ENCODE measurements at regions not wholly inside any gene's neighbourhood (a gene's known extent, or its start where the extent isn't known, plus 50 kb on each side); places are given as distances from the start of the nearest gene placed in this dataset.
"Not testable (repeated sequence)": the region's sequence is repeated elsewhere in the genome, so short reads cannot be mapped to it uniquely, and the experiment has no call there.

DNA sequence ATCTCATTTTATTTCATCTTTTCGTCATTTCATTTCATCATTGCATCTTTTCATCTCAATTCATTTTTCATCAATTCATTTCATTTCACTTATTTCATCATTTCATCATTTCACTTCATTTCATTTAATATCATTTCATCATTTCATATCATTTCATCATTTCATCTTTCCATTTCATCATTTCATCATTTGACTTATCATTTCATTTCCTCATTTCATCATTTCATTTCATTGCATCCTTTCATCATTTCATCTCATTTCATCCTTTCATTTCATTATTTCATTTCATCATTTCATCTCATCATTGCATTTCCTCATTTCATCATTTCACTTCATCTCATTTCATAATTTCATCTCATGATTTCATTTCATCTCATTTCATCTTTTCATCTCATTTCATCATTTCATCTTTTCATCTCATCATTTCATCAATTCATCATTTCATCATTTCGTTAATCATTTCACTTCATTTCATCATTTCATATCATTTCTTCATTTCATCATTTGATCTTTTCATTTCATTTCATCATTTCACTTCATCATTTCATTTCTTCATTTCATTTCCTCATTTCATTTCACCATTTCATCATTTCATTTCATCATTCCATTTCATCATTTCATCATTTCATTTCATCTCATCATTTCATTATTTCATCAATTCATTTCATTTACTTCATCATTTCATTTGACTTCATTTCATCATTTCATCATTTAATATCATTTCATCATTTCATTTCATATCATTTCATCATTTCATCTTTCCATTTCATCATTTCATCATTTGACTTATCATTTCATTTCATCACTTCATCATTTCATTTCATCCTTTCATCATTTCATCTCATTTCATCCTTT, 176.2 kb downstream of the ZNF92 start:
- H3K36me3 Mint-ChIP-seq (ENCODE audit: low read depth); H3K4me1 Mint-ChIP-seq; H3K27ac Mint-ChIP-seq; H3K9me3 Mint-ChIP-seq; H3K4me3 Mint-ChIP-seq; H3K27me3 Mint-ChIP-seq (ENCODE audit: low read depth): not testable (repeated sequence)

DNA sequence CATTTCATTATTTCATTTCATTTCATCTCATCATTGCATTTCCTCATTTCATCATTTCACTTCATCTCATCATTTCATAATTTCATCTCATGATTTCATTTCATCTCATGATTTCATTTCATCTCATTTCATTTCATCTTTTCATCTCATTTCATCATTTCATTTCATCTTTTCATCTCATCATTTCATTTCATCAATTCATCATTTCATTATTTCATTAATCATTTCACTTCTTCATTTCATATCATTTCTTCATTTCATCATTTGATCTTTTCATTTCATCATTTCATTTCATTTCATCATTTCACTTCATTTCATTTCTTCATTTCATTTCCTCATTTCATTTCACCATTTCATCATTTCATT, 176.8 kb downstream of the ZNF92 start:
- H3K27me3 Mint-ChIP-seq (ENCODE audit: low read depth); H3K27ac Mint-ChIP-seq; H3K36me3 Mint-ChIP-seq (ENCODE audit: low read depth); H3K4me3 Mint-ChIP-seq; H3K4me1 Mint-ChIP-seq; H3K9me3 Mint-ChIP-seq: not testable (repeated sequence)

DNA sequence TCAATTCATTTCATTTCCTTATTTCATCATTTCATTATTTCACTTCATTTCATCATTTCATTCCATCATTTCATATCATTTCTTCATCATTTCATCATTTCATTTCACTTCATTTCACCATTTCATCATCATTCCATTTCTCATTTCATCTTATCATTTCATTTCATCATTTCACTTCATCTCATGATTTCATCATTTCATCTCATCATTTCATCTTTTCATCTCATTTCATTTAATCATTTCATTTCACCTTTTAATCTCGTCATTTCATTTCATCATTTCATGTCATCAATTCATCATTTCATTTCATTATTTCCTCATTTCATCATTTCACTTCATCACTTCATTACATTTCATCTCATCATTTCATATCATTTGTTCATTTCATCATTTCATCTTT, 177.4 kb downstream of the ZNF92 start:
- H3K4me1 Mint-ChIP-seq; H3K4me3 Mint-ChIP-seq; H3K27me3 Mint-ChIP-seq (ENCODE audit: low read depth); H3K9me3 Mint-ChIP-seq; H3K27ac Mint-ChIP-seq; H3K36me3 Mint-ChIP-seq (ENCODE audit: low read depth): not testable (repeated sequence)

DNA sequence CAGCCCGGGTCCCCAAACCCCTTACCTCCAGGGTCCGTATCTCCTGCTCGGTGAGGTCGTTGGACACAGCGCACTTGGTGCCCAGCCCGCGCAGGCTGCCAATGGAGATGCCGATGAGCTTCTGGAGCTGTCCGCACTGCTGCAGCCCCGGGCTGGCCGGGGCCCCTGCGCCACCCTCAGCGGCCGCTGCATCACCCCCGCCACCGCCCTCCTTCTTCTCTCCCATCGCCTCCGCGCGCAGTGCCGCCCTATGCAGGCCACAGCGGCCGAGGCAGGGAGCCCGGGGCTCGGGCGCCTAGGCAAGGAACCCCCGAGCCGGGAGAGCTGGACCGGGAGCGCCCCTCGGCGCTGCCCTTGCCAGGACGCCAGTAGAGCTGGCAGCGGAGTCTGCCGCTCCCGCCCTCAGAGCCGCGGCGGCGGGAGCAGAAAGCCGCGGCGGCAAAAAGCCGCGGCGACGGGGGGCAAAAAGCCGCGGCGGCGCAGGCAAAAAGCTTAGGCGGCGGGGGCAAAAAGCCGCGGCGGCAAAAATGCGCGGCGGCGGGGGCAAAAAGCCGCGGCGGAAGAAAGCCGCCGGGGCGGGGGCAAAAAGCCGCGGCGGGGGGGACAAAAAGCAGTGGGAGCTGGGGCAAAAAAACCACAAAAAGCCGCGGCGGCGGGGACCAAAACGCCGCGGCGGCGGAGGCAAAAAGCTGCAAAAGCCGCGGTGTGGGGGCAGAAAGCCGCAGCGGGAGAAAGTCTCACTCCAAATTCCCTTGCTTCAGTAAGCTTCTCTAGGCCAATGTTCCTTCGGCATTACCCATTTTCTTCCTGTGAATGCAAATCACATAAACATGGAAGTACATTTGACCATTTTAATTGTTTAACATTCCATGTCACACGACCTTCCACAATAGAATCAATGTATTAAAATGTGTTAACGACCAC, 181.2 kb downstream of the ZNF92 start:
- H3K9me3 Mint-ChIP-seq = not testable (repeated sequence)

DNA sequence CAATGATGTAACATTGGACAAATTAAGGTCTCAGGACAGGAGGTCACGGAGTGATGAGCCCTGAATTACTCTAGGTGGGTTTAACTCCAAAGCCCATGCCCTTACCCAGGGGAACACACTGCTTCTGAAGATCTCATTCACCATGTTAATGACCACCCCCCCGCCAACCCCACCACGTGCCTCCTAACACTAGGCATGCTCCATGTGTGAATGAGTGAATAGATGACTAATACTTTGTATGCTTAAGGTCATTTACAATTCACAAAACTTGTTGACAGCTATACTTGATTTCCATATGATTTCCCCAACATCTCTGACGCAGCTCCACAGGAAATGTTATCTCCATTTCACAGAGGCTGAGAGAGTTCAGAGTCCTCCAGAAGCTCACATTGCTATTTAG, 184.9 kb downstream of the ZNF92 start:
- not testable (repeated sequence) for H3K9me3 Mint-ChIP-seq; H3K4me1 Mint-ChIP-seq; H3K27me3 Mint-ChIP-seq (ENCODE audit: low read depth); H3K27ac Mint-ChIP-seq; H3K36me3 Mint-ChIP-seq (ENCODE audit: low read depth); H3K4me3 Mint-ChIP-seq

More for the DNA sequence above, 181.2 kb downstream of the ZNF92 start:
- H3K27me3 Mint-ChIP-seq (ENCODE audit: low read depth); H3K4me1 Mint-ChIP-seq; H3K36me3 Mint-ChIP-seq (ENCODE audit: low read depth); H3K27ac Mint-ChIP-seq; H3K4me3 Mint-ChIP-seq: not testable (repeated sequence)

DNA sequence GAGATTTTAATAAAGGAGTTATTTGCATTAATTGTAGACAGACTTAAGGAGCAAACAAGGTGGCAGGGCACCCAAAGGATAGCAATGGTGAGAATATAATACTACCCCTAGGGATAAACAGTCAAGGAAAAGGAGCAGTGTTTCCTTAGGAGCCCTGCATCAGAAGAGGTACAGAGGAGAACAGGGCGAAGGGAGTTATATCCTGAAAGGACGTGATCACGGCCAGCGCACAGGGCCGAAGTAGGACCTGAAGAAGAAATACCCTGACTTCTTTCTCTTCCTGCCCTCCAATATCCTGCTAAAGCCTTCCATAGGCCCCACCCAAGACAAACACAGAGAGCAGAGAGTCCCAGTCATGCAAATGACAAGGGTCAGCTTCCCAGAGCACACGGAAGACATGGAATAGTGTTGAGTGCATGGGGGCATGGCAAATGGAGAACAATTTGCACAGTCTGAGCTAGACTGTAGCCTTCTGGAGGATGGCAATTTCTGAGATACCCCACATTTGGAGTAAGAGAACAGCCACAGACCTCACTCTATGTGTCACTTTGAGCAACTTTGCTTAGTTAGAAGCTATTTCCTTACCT, 188.2 kb downstream of the ZNF92 start:
- not testable (repeated sequence) for H3K4me3 Mint-ChIP-seq, H3K4me1 Mint-ChIP-seq

DNA sequence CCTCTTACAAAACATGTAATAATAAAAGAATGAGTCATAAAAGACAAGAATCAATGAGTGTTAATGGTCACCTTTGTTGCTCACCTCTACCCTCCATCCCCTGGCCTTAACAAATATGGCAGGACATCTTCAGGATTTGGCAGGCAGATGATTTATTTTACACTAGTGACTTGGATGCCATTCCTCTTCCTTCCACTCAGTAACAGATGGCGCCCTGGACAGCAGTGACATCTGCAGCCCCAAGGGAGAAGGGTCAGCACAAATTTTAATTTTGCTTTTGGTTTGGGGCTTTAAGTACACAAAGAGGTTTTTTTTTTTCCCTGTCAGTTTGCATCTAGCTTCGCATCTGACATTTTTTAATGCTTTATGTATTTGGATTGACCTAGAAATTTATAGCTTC, 188.9 kb downstream of the ZNF92 start:
- not testable (repeated sequence) for H3K27ac Mint-ChIP-seq; H3K27me3 Mint-ChIP-seq (ENCODE audit: low read depth); H3K9me3 Mint-ChIP-seq; H3K4me1 Mint-ChIP-seq; H3K36me3 Mint-ChIP-seq (ENCODE audit: low read depth); H3K4me3 Mint-ChIP-seq

More for the DNA sequence above, 188.2 kb downstream of the ZNF92 start:
- H3K9me3 Mint-ChIP-seq; H3K36me3 Mint-ChIP-seq (ENCODE audit: low read depth); H3K27me3 Mint-ChIP-seq (ENCODE audit: low read depth); H3K27ac Mint-ChIP-seq: not testable (repeated sequence)

DNA sequence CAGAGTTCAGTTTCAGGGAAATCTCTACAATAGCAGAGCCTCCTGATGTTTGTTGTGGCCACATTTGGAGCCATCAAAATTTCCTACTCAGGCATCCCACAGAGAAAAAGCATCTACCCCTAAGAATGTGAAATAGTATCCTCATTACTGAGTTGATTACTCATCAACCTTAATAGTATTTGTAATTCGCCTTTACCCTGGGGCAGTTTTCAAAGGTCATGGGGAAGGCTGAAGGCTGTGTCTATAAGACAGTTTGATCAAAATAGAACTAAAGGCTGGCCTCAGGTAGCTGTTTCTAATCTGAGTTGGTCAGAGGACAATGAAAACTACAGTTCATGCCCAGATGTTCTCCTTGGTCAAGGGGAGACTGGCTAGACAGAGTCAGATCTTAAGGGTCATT, 189.7 kb downstream of the ZNF92 start:
- not testable (repeated sequence) for H3K4me1 Mint-ChIP-seq; H3K27me3 Mint-ChIP-seq (ENCODE audit: low read depth); H3K4me3 Mint-ChIP-seq

DNA sequence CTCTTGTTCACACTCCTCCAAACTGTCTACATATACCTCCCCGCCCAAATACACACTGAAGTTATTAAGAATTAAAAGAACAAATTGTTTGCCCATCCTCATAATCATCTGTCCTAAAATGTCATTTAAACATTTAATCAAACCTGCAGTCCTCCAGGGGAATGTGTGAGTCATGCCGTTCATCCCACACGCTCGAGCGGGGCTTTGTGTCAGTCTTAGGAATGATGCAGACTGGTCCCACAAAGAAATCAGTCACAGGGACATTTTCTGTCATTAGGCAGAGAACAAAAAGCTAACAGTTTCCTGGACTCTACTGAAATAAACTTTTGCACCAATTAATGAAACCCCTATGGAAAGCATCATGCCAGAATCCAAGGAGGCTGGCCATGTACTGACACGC, 194.6 kb downstream of the ZNF92 start:
- H3K9me3 Mint-ChIP-seq; H3K27me3 Mint-ChIP-seq (ENCODE audit: low read depth); H3K4me1 Mint-ChIP-seq; H3K4me3 Mint-ChIP-seq; H3K27ac Mint-ChIP-seq; H3K36me3 Mint-ChIP-seq (ENCODE audit: low read depth): not testable (repeated sequence)

More for the DNA sequence above, 189.7 kb downstream of the ZNF92 start:
- not testable (repeated sequence) for H3K9me3 Mint-ChIP-seq; H3K27ac Mint-ChIP-seq; H3K36me3 Mint-ChIP-seq (ENCODE audit: low read depth)

DNA sequence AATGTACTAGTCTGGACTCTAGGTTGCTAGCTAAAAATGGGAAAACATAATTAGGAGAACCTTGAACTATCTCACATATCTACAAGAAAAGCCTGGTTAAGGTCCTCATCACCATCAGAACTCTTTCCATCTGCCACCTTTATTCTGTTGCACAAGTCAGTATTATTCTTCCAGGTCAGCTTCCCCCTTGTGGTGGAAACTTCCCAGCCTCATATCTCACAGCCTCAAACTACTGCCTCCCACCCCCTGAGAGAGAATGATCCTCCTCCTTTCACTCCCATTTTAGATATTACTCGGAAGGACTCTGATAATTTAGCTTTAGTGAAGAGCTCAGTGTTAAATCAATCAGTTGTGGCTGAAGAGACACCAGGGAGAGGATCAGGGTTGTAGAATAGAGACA, 197.3 kb downstream of the ZNF92 start:
- not testable (repeated sequence) for H3K4me3 Mint-ChIP-seq; H3K27ac Mint-ChIP-seq; H3K9me3 Mint-ChIP-seq; H3K36me3 Mint-ChIP-seq (ENCODE audit: low read depth); H3K4me1 Mint-ChIP-seq; H3K27me3 Mint-ChIP-seq (ENCODE audit: low read depth)

DNA sequence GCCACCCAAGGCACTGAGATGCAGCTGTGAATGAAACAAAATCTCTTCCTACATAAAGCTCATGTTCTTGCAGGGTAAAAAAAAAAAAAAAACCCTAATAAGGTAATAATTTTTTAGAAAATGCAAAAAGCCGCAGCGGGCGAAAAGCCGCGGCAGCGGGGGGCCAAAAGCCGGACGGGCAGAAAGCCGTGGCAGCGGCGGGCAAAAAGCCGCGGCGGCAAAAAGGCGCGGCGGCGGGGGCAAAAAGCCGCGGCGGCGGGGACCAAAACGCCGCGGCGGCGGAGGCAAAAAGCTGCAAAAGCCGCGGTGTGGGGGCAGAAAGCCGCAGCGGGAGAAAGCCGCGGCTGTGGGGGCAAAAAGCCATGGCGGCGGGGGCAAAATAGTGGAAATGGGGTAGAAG, 198.9 kb downstream of the ZNF92 start:
- H3K4me1 Mint-ChIP-seq; H3K36me3 Mint-ChIP-seq (ENCODE audit: low read depth); H3K27ac Mint-ChIP-seq; H3K27me3 Mint-ChIP-seq (ENCODE audit: low read depth); H3K9me3 Mint-ChIP-seq; H3K4me3 Mint-ChIP-seq: not testable (repeated sequence)

DNA sequence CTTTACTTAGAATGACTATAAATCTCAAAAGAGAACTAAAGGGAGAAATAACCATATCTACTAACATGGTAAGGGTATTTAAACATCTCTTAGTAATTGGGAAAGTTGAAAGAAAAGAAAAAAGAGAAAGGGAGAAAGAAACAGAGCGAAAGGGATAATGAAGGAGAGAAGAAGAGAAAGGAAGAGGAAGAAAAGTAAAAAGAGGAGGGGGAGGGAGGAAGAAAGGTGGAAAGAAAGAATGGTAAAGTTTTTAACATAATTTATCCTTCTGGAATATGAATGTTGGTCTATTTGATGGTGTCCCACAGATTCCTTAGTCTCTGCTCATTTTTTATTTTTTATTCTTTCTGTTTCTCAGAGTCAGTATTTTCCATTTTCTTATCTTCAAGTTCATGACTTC, 202.7 kb downstream of the ZNF92 start:
- not testable (repeated sequence) for H3K4me1 Mint-ChIP-seq; H3K4me3 Mint-ChIP-seq; H3K36me3 Mint-ChIP-seq (ENCODE audit: low read depth)

DNA sequence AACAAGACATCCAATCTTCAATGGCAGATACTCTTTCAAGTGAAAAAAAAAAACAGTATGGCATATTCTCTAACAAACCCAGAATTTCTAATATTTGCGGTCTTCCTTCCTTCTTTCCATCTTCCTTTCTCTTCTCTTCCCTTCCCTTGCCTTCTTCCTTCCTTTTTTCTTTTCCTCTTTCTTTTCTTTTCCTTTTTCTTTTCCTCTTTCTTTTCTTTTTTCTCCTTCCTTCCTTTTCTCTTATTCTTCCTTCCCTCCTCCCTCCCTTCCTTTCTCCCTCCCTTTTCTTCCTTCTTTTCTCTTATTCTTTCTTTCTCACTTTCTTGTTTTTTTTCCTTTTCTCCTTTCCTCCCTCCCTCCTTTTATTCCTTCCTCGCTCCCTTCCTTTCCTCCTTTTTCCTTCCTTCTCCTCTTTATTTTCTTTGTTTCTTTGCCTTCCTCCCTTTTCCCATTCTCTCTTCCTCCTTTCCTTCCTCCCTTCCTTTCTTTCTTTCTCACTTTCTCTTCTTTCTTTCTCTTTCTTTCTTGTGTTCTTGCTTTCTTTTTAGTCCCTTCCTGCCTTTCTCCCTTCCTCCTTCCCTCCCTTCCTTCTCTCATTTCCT, 209.0 kb downstream of the ZNF92 start:
- not testable (repeated sequence) for H3K36me3 Mint-ChIP-seq (ENCODE audit: low read depth); H3K27me3 Mint-ChIP-seq (ENCODE audit: low read depth); H3K4me3 Mint-ChIP-seq; H3K4me1 Mint-ChIP-seq; H3K9me3 Mint-ChIP-seq; H3K27ac Mint-ChIP-seq

More for the DNA sequence above, 202.7 kb downstream of the ZNF92 start:
- H3K9me3 Mint-ChIP-seq; H3K27ac Mint-ChIP-seq; H3K27me3 Mint-ChIP-seq (ENCODE audit: low read depth): not testable (repeated sequence)

DNA sequence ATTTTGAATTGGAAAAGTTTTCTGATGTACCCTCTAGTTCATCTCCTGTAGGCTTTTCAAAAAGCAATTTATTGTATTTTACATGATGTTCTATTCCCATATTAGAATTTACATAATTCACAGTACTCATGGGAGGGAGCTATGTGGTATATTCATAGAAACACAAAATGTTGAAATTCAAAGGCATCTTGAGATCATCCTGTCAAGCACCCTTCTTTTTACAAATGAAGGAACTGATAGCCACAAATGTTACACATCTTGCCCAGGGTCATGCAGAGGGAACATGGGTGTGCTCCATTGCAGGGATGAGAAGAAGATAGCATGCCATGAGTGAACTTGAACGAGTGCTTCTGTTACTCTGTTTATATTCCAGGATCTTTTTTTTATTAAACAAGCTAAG, 228.8 kb downstream of the ZNF92 start:
- H3K36me3 Mint-ChIP-seq (ENCODE audit: low read depth); H3K27ac Mint-ChIP-seq; H3K4me1 Mint-ChIP-seq; H3K4me3 Mint-ChIP-seq; H3K9me3 Mint-ChIP-seq: not testable (repeated sequence)
- H3K27me3 Mint-ChIP-seq (ENCODE audit: low read depth) = peaks cover 17% of the 10 kb centered on the region
